ENCODE measurements at regions not wholly inside any gene's neighbourhood (a gene's known extent, or its start where the extent isn't known, plus 50 kb on each side); places are given as distances from the start of the nearest gene placed in this dataset.

DNA sequence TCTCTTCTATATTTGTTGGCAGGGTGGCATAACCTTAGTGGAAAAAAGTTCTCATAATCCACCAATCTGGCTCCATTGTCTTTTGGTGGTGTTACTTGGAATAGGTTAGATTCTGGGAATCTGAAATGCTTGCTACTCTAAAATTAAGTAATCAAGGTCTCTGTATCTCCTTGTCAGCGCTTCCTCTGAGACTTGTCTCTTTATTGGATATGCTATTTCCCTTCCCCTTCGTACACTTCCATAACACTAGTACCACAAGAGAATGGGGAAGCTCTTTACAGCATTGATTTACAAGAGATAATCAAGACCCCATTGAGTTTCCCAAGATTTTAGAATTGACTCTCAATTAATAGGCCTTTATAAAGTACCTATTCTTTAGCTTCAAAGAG is 280.2 kb downstream of the ADGB start:
- TF ChIP-seq CTCF (IDR thresholded peaks at IDR 0.05) (no peak), POLR2A (IDR thresholded peaks at IDR 0.05) (no peak)
- WGBS, 2 donors, result 76 to 81% methylated on average over 2 of the region's 2 CpGs
- intact Hi-C loops (cut with DNase I; ENCODE audit: low total_unique reads), result no loop called here
- DNase-seq (ENCODE audit: low spot score in 2 of 2), result no peak
- H3K4me3 ChIP-seq (ENCODE audit: low read depth, poor library complexity, severe bottlenecking), result no peak overlapping the region

DNA sequence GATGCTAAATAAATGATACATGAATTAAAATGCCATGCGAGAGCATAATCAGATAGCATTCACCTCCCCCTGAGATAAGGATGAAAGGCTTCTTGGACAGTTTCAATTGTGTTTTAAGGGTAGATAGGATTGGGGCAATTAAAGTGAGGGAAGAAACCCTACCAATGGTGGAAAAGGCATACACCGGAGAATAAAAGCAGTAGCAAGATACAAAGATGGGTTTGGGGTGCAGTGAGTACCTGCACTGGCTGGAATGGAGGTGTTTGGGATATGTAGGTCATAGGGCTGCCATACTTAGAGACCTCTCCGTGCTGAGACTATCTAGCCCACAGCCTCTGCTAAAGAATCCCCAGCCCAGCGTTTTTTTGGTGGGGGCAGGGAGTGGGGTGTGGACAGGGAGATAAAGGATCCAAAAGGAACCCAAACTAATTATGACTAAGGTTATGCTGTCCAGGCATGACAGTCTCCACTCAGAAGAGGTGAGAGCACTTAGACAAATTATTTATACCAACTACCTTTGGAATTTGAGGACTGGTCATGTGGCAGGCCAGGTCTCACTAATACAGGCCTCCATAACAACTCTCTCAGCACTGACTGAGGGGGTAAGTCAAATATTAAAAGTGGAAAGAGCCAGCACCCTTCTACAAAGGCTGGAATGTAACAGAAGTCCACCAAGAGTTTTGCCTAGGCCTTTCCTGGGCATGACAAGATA is 280.8 kb downstream of the ADGB start:
- intact Hi-C loops (cut with DNase I; ENCODE audit: low total_unique reads), result no loop called here

GRCh38 chr6:146881228-146882181 is 282.7 kb downstream of the ADGB start:
- DNase-seq (ENCODE audit: low spot score in 2 of 2), result no peak
- no peak for TF ChIP-seq CTCF (IDR thresholded peaks at IDR 0.05)
- TF ChIP-seq POLR2A (IDR thresholded peaks at IDR 0.05), result no peak
- intact Hi-C loops (cut with DNase I; ENCODE audit: low total_unique reads), result no loop called here
- WGBS, 2 donors, result 60 to 70% methylated on average over 9 of the region's 9 CpGs
- no peak overlapping the region for H3K4me3 ChIP-seq (ENCODE audit: low read depth, poor library complexity, severe bottlenecking)

More for the DNA sequence above, 280.8 kb downstream of the ADGB start:
- H3K4me3 ChIP-seq (ENCODE audit: low read depth, poor library complexity, severe bottlenecking), result no peak overlapping the region
- 68 to 78% methylated on average over 4 of the region's 4 CpGs for WGBS, 2 donors
- TF ChIP-seq POLR2A (IDR thresholded peaks at IDR 0.05) (no peak), CTCF (IDR thresholded peaks at IDR 0.05) (no peak)
- DNase-seq (ENCODE audit: low spot score in 2 of 2), result no peak

DNA sequence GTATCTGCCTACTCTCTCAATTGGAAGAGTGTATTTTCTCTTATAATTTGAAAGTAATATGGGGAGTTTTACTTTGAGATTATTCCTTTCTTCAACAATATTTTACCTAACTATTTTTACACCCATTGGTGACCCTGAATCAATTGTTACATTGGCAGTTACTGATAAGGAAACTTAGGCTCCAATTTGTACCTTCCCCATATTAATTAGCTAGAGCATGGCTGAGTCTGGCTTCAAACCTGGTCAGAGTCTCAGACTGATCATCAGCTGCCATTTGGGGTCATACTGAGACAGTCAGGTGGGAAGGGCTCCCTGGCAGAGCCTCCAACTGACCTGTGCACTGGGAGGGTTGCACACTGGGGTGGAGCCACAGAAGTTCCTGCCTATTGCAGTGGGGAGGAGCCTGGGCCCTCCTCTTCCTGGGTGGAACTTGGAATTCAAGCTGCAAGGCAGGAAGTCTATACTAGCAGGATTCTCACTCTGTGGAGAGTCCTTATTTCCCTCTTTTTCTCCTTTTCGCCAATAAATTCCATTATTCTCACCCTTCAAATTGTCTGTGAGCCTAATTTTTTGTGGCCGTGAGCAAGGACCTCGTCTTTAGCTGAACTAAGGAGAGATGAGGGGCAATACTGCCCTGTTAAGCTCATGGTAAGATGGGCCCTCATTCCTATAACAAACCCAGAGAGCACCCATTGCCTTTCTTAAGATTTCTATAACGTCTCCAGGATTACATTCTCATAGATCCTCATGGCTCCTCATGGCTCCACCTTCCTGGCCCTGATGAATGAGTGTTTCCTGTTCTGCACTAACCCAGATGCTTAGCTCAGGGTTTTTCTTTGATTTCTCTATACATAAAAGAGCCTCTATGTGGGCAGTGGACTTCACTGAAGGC is 285.1 kb downstream of the ADGB start:
- no peak overlapping the region for H3K4me3 ChIP-seq (ENCODE audit: low read depth, poor library complexity, severe bottlenecking)
- TF ChIP-seq POLR2A (IDR thresholded peaks at IDR 0.05) (no peak), CTCF (IDR thresholded peaks at IDR 0.05) (no peak)
- intact Hi-C loops (cut with DNase I; ENCODE audit: low total_unique reads), result no loop called here
- 85 to 95% methylated on average over 4 of the region's 4 CpGs for WGBS, 2 donors
- DNase-seq (ENCODE audit: low spot score in 2 of 2), result no peak

DNA sequence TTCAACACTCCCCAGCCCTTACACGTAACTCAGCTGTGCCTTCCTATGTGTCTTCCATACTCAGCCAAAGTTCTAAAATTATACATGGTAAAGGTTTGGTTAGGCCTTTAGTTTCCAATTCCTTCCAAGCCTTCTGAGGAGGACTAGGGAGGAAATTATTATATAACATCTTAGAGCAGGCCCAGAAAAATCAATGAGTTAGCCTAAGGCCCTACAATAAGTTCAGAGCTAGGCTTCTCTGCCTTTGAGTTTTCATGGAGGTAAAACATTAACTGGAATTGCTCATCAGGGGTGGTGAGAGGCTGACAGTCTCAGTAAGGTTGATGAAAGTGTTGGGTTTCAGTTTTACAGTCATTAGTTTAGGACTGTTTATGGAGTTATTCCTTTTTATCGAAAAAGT is 286.0 kb downstream of the ADGB start:
- WGBS, 2 donors, result 91 to 97% methylated on average over 2 of the region's 2 CpGs
- DNase-seq (ENCODE audit: low spot score in 2 of 2), result no peak
- intact Hi-C loops (cut with DNase I; ENCODE audit: low total_unique reads), result no loop called here
- H3K4me3 ChIP-seq (ENCODE audit: low read depth, poor library complexity, severe bottlenecking), result no peak overlapping the region
- TF ChIP-seq POLR2A (IDR thresholded peaks at IDR 0.05) (no peak), CTCF (IDR thresholded peaks at IDR 0.05) (no peak)
